ENCODE measurements at regions not wholly inside any gene's neighbourhood (a gene's known extent, or its start where the extent isn't known, plus 50 kb on each side); places are given as distances from the start of the nearest gene placed in this dataset.

- TF ChIP-seq CTCF (IDR thresholded peaks at IDR 0.05; ENCODE audit: borderline replicate concordance, extremely low read depth, low read length, poor library complexity, severe bottlenecking) (no peak), EZH2 (IDR thresholded peaks at IDR 0.05; ENCODE audit: borderline replicate concordance, low read depth, low read length, severe bottlenecking) (no peak)
These were observed 400.4 kb upstream of the LRRTM4 start for GRCh38 chr2:77922567-77922966.

Measured in DND-41 (cell line).